HG03354 (cell line): ENCODE measurements at regions not wholly inside any gene's neighbourhood (a gene's known extent, or its start where the extent isn't known, plus 50 kb on each side); places are given as distances from the start of the nearest gene placed in this dataset.

Source experiments
- ATAC-seq: cut with Tn5 transposase; IDR thresholded peaks from one replicate; pipeline ENCODE4 v1.9.1; 2021; ENCODE audit warnings: mild to moderate bottlenecking; ENCODE audit not compliant: unreplicated experiment, poor library complexity, severe bottlenecking

DNA sequence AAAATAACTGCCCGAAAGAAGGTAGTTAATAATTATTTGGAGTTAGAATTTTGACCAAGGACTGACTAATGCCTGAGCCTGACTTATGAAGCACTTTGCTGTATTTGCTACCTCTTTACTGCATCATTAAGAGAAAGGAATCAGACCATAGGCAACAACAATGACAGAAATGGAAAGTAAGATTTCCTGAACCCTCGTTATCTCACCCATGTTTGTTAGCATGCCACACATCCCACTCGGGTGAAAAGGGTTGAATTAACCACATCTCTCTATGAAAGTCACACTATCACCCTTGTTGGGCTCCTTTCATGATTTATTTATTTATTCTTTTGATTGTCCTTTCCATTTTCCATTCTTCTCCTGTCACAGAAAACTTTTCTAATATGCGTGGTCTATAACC is 59.6 kb downstream of the OLIG3 start:
- no peak for ATAC-seq

DNA sequence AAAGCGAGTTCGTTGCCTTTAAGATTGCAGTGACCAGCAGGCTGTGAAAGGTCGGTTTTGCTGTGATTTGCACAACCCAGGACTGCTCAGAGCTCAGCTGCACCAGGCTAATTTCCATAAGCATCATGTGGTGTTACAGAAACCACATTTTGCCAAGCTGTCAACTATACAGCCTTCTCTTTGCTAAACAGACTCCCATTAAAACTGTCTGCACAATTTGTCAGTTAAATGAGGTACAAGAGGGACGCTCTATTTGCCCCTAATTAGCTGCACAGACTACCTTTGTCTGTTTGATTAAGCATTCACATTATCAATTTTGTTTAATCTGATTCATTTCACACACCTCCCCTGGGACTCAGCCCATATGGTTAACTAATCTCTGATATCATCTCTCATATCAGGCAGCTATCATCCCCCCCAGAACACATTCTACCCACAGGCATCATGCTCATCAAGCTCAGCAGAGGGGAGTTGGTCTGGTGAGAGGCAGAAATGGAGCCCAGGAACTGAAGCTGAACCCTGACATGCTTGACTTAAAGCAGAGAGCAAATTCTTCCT is 62.1 kb downstream of the OLIG3 start:
- peak; percentile 82 for ATAC-seq

DNA sequence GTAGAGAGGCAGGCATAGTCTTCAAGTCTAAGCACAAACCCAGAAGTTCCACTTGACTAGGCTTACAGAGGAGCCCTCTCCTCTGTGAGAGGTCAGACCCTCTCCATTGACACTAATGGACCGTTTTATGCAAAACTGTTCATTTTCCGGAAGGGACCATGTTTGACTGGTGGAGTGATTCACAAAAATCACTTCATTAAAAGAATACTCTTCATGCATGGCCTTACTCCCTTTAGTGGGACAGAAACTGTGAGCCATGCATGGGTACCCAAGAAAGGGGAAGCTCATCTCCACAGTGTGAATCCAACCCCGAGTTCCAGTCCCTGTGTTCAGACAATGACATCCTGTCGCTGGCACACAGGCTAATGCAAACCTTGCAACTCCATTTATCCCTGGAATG is 63.2 kb downstream of the OLIG3 start:
- peak; percentile 63 for ATAC-seq

DNA sequence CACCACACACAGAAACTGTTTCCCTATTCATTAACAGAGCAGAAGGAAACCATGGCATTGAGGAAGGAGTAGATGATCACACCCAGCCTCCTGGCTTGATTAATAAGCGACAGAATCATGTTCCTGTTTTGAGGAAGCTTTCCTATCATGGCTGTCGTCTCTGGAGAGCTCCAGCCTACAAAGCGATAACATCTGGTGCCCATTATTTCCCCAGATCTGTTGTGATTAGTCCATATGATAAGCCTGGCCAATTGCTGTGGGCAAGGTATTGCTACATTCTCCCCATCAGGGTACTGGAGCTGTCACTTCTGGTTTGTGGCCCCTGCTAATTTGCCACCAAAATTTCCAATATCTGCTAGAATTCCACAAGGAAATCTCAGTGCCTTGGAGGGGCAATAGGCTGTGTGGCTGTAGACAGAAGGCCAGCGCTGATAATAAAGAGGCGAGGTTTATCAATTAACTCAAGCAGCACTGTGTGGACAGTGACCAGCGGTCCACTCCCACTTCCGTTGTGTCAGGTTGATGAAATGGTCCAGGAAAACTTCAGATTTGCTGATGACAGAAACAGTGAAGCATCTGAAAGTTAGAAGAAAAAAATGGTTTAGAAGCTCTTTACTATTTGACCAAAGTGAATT is 66.4 kb downstream of the OLIG3 start:
- ATAC-seq = no peak

DNA sequence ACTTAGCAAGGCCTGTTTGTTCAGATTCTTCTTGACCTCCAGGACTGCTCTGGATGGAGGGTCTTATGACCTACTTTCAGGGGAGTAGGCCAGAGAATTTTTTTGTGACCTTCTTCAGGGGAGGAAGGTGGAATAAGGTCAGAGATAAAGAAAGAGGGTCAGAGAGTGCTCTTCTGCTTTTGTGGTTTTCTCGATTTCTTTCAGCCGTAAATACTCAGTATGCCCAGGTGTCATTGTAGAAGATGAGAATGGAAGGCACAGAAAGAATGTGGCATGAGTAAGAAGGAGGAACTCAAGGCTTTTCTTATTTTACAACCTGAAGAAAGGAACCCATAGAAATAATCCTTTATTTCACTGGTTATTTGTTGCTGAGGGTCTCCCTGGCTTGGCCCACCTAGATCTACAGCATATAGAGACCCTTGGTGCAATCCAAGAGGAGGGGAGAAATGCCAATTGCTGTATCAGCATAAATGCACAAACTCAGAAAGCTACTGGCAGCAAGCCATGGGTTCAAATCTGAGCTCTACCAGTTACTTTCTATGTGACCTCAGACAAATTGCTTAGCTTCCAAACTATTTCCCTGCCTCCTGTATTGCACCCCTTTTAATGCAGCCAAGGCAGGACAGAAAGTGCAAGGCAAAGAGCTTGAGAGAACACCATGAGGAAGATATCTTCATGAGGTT is 68.0 kb downstream of the OLIG3 start:
- ATAC-seq = no peak

DNA sequence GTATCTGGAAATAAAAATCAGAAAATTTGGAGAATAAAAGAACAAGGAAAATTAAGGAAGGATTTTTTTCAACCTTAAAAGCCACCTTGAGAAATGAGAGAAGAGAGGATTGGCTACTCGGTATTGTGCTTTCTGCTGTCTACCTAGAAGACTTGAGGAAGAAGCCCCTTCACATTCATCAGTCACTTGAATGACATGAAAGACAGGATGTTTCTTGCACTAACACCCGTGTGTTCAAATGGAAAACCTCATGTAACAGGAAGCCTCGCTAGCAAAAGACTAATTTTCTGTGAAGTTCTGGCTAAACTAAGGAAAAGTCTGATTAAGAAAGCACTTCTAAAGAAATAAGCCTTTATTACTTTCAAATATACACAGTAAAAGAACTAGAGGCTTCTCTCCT is 69.9 kb downstream of the OLIG3 start:
- no peak for ATAC-seq

DNA sequence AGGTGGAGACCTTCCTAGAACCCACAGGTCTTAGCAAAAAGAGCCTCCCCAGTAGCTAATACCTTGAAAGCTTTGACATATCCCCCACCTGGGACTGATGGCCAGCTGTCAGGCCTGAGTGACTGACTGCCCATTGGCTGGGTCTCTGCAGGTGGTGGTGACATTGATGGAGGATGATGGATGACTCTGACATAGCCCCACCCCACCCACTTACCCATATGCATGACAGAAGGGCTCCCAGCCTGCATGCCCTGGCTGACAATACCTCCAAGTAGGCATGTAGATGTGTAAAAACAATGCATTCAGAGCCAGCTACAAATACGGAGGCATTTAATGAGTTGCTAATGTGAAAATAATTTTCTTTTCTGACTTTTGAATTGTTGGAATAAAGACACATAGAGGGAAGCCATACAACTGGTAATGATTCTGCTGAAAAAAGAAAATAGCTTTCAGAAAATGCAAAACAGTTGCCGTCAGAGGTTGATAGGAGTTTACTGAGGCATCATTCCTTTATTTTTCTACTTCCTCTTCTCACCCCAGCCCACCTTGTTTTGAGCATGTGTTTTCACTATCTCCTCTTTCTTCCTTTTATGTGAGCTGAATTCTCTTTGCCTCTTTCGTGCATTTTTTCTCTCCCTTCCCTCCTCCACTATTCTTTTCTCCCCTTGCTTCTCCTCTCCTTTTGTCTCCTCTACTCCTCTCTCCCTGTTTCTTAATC is 70.6 kb downstream of the OLIG3 start:
- ATAC-seq = no peak

DNA sequence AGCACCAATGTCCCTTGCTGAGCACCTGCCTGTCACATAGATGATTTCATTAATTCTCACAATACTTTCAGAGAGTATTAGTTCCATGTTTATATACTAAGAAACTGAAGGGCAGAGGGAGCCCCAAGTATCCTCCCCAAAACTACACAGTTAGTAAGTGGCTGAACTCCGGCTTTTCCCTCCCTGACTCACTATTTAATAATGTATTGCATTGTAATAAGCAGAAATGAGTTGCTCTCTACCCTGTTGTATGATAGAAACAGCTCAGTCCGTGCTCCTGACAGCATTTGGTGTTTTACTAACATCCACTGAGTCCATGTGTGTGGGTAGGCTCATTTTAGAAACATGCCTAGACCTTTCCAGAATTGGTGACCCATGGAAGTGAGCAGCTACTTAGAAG is 76.8 kb downstream of the OLIG3 start:
- ATAC-seq = no peak

DNA sequence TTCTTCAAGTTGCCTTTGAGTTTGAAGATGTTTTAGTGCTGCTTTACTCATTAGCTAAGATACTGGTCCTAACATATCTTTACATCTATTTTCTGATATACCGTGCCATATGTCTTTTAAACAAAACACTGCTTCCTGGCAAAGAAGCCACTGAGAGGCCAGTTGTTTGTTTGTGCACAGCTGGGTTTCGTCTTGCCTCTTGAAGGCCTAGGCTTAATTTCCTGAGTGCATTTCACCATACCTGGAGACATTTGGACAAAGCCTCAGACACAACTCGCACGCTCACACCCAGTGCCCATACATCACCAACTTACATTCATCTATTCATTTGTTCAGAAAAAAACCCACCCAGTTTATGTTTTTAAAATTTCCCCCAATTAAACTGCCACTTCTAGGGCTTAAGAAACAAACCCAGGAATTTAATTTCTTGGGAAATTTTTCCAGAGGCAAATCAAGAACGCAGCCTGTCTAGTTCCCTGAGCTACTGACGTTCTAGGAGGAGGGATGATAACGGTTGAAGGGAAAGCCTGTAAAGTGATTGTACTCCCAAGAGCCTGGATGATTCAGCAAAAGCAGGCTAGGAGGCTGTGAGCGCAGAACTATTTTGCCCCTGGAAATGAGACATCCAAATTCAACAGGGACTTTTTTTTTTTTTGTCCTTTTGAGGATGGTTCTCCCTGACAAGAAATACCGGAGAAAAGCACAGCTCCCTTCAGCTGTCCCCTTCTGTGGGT is 77.7 kb downstream of the OLIG3 start:
- ATAC-seq = no peak

DNA sequence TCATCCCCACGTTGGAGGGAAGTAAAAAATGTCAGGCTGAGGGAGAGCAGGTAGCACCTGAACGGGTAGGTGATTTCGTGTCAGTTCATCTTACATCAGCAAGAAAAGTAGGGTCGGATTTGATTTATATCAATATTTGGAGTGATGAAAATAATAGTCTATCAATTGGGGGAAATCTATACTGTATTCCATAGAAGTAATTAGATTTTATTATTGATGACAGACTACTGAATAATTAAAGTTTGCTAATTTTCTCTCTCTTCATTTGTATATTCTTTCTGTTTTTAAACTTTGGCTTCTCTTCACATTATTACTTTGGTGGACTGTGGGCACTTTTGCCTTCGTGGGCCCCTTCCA is 78.4 kb downstream of the OLIG3 start:
- ATAC-seq = no peak

DNA sequence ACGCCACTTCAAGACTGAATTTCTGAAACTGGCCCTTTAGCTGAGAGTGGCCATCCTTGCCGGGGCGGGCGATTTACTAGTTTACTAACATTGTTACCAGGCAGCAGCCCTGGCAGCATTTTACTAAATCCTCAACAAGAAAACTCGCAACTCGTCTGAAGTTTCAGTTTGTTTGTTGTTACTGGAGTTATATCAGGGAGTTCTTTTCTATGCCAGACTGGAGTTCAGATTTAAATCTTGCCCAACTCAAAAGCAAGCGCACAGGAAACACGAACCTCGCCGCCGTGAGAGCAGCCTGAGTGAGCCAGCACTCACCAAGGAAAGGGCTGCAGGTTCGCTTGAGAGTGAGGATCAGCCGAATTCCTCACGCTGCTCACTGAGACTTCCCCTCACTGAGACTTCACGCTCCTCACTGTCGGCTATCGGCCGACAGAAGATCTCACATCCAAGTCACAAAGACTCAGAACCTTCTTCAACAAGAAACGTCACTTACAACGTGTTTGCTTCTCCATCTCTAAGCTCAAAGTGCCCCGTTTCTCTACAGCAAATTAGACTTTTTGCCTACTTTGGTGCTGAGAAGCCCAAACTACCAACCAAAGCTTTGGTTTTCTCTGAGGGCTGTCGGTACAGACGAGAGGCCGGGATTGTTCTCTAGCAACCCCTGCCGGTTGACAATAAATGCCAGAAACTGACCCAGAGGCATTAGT is 78.9 kb downstream of the OLIG3 start:
- peak; percentile 92 for ATAC-seq

DNA sequence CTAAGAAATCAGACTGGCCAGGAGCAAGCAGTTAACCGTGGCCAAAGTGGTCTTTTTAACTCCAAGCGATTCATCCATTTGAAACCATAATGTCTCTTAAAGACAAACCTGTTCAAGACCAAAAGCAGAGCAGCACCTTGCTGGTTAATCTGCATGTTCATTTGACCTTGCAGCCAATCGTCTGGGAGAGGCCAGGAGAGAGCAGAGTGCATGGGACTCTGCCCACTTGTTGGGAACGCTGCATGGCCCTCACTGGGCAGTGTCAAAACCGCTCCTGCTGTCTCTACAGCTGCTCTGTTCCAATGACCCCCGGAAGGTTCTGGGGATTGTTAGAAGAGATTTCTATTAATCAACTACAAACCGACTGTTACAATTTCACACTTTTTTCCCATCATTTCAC is 79.6 kb downstream of the OLIG3 start:
- no peak for ATAC-seq

DNA sequence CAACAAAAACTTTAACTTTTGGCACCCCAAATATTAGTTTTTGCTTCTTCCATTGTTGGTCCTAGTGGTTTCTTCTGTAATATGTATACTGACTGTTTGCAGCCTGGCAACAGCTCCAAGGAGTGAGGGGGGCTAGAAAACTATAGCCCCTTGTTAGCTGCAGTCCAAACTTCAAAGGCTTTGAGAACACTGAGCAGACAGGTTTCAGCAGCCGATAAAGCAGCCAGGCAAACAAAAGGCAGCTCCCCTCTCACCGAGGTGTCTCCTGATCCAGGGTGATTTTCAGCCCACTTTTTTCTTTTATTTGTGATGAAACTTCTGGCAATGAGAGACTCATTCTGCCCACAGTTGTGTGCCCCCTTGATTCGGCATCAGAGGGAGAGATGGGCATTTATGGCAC is 80.7 kb downstream of the OLIG3 start:
- no peak for ATAC-seq

DNA sequence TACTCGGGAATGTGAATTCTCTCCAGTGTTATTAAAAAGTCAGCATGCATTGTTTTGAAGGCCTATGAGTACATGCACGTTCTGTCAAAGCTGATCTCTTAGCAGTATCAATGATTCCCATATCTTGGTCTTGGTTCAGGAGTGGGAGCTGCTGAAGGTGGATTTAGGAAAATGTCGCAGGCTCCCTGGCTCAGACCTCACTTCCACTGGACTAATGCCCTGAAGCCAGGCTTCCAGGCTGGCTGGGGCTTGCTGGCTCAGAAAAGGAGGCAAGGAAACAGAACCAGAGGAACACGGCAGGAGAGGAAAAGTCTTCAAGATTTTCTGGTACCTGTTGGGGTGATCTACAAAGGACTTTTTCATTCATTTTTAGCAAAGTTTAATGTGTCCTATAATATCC is 81.6 kb downstream of the OLIG3 start:
- ATAC-seq = no peak

DNA sequence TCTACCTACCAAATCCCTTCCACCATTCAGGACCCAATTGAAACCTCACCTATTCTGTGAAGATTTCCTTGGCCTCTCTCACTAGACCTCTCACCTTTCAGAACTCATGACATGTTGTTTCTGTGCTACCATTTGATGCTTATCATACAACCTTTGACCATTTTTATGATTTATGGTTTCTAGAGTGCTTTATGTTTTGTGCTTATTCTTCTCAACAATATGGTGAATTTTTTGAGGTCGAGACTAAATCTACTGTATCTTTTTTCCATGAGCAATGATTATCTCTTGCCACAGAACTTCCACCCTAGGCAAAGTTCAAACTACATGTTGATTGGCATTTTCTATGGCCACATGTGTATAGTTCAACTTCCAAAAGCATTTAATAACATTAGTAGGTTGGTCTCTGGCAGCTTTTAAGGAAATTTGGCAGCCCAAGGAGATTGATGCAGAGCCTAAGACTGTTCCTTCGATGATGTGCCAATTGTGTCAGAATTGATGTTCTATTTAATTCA is 84.9 kb downstream of the OLIG3 start:
- no peak for ATAC-seq

DNA sequence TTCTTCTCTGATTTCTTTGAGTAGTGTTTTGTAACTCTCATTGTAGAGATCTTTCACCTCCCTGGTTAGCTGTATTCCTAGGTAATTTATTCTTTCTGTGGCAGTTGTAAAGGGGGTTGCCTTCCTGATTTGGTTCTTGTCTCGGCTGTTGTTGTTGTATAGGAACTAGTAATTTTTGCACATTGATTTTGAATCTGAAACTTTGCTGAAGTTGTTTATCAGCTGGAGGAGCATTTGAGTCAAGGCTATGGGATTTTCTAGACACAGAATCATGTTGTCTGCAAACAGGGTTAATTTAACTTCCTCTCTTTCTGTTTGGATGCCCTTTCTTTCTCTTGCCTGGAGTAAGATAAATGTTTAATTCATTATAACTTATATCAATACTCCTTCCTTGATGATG is 86.4 kb downstream of the OLIG3 start:
- ATAC-seq = no peak

DNA sequence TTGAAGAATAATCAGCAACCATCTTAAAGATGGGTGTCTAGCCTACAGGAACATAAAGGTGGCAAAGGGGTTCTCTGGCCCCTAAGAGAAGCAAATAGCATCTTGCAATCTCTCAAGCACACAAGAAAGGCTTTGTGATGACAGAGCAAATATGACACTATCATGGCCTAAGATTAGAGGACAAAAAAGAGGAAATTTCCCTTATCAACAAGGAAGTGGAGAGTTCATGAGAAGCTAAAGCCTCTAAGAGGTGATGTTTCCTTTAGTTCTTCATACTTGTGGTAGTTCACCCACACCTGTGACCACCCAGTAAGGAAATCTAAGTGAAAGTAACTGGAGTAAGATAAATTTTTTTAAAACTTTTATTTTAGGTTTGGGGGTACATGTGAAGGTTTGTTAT is 88.4 kb downstream of the OLIG3 start:
- ATAC-seq = no peak

DNA sequence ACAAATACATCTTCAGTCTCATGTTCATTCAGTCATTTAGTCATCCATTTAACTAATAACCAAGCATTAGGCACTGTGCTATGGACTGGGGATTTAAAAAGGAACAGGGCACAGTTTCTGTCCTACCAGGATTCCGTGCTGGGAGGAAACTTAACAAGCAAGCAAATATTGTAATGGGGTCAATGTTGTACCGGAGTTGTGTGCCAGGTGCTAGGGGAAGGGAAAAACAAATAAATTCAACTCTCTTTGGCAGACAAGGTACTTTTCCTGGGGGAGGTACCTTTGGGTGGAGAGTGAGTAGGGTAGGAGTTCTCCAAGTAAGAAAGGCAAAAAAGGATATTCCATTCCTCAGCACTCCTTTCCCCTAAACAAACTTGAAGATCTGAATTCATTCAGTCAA is 90.3 kb downstream of the OLIG3 start:
- ATAC-seq = no peak

DNA sequence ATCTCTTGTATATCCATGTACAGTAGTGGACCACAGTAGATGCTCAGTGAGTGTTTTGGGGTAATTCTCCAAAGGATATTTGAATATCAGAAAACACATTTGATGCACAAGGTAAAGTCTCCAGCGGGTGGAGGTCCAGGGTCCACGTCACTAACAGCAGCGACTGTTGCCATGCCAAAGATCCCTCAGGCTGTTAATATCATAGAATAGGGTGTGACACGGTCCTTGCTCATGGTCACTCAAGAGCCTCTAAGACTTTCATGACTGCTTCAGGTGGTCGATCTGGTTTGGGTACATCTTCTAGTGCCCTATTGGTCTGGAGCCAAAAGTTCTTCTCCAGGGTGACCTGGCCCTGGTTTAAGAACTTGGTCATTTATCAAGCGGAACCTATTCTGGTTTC is 90.8 kb downstream of the OLIG3 start:
- no peak for ATAC-seq
